Left renal pelvis (tissue), 4 donors: ENCODE measurements at regions not wholly inside any gene's neighbourhood (a gene's known extent, or its start where the extent isn't known, plus 50 kb on each side); places are given as distances from the start of the nearest gene placed in this dataset.
"Not testable (repeated sequence)": the region's sequence is repeated elsewhere in the genome, so short reads cannot be mapped to it uniquely, and the experiment has no call there.

Experiments used
- DNase-seq, 4 donors: peaks; one replicate each; pipeline ENCODE4 v3.0.0-alpha.2; 2013; ENCODE audit warnings: low read depth in 4 of 4, low spot score in 3 of 4

GRCh38 chr15:23913081-23913480 lies 226.0 kb upstream of the NDN start:
- no peak for DNase-seq

- no peak for DNase-seq
Observed at GRCh38 chr15:23913635-23914034, 226.5 kb upstream of the NDN start.

GRCh38 chr15:23924686-23925085 lies 237.6 kb upstream of the NDN start:
- DNase-seq, result no peak

GRCh38 chr15:23954931-23955330 lies 267.8 kb upstream of the NDN start:
- no peak for DNase-seq

- no peak for DNase-seq
Observed at GRCh38 chr15:23983500-23984259, 296.6 kb upstream of the NDN start.

- DNase-seq, result no peak
Observed at GRCh38 chr15:23994273-23994672, 307.2 kb upstream of the NDN start.

- no peak for DNase-seq
Observed at GRCh38 chr15:23998056-23998455, 311.0 kb upstream of the NDN start.

GRCh38 chr15:24008476-24008875 lies 321.4 kb upstream of the NDN start:
- no peak for DNase-seq

GRCh38 chr15:24017470-24017869 lies 330.4 kb upstream of the NDN start:
- DNase-seq, result no peak

- no peak for DNase-seq
Observed at GRCh38 chr15:24039683-24040082, 352.6 kb upstream of the NDN start.

- no peak for DNase-seq
Observed at GRCh38 chr15:24054547-24055245, 367.6 kb upstream of the NDN start.

GRCh38 chr15:24067733-24068501 lies 380.8 kb upstream of the NDN start:
- no peak for DNase-seq

GRCh38 chr15:24075420-24076089 lies 388.4 kb upstream of the NDN start:
- DNase-seq, result no peak

- DNase-seq, result no peak
Observed at GRCh38 chr15:24076090-24076784, 389.1 kb upstream of the NDN start.

GRCh38 chr15:24078310-24079029 lies 391.4 kb upstream of the NDN start:
- no peak for DNase-seq

GRCh38 chr15:24088941-24089340 lies 401.8 kb upstream of the NDN start:
- not testable (repeated sequence) for DNase-seq

- DNase-seq, result not testable (repeated sequence)
Observed at GRCh38 chr15:24101503-24101902, 414.4 kb upstream of the NDN start.

GRCh38 chr15:24107524-24107923 lies 420.4 kb upstream of the NDN start:
- not testable (repeated sequence) for DNase-seq

GRCh38 chr15:24107948-24108347 lies 420.8 kb upstream of the NDN start:
- not testable (repeated sequence) for DNase-seq

- DNase-seq, result not testable (repeated sequence)
Observed at GRCh38 chr15:24108349-24108748, 421.2 kb upstream of the NDN start.
